NK-92 treated with Interleukin-12 subunit alpha and Interleukin-12 subunit beta, amount 100 ng/mL, for 24 hours (cell line): ENCODE measurements at regions not wholly inside any gene's neighbourhood (a gene's known extent, or its start where the extent isn't known, plus 50 kb on each side); places are given as distances from the start of the nearest gene placed in this dataset.

Experiments
- DNase-seq: peaks from one replicate; lab custom pipeline; 2025; lab: John Stamatoyannopoulos, UW

DNA sequence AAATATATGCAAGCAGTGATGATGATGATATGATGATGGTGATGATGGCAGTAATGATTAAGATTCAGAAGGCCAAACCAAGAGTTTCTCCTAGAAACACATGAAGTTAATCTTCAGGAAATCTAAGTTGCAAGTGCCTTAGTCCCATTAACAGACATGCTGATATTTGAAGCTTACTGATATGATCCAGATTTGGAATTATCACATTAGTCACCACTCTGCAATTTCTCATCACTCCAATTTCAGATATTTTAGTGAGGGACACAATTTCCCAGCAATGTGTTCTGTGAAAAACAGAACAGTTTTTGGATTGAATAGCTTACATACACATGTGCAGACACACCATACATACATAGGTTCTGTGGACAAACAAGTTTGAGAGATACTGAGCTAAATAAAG lies 411.4 kb upstream of the FAT3 start:
- no peak for DNase-seq

DNA sequence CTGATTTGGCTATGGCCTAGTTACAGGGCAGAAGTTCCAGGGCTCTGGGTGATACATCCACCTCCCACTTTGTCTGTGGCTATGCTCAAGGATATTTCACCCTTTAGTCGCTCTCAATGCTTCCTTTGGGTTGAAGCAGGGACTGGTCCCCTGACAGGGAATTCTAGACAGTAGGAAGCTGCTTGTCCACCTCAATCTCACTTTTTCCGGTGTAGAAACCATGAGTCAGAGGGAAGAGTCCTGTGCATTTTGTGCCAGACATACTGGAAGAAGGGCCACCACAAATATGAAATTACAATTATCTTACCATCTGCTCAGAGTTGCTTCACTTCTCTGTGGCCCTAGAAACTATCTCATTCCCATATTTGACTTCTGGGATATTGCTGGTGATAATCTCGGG lies 413.7 kb upstream of the FAT3 start:
- DNase-seq, result no peak

DNA sequence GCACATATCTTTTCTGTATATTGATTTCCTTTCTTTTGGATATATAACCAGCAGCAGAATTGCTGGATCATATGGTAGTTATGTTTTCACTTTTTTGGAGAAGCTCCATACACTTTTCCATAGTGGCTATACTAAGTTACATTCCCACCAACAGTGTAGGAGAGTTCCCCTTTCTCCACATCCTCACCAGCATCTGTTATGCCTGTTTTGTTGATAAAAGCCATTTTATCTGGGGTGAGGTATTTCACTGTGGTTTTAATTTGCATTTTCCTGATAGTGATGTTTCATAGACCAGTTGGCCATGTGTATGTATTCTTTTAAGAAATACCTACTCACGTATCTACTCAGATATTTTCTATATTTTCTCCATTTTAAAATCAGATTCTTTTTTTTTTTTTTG lies 419.3 kb upstream of the FAT3 start:
- no peak for DNase-seq

GRCh38 chr11:91804042-91804441 lies 420.6 kb upstream of the FAT3 start:
- no peak for DNase-seq

GRCh38 chr11:91802475-91802874 lies 422.1 kb upstream of the FAT3 start:
- no peak for DNase-seq

DNA sequence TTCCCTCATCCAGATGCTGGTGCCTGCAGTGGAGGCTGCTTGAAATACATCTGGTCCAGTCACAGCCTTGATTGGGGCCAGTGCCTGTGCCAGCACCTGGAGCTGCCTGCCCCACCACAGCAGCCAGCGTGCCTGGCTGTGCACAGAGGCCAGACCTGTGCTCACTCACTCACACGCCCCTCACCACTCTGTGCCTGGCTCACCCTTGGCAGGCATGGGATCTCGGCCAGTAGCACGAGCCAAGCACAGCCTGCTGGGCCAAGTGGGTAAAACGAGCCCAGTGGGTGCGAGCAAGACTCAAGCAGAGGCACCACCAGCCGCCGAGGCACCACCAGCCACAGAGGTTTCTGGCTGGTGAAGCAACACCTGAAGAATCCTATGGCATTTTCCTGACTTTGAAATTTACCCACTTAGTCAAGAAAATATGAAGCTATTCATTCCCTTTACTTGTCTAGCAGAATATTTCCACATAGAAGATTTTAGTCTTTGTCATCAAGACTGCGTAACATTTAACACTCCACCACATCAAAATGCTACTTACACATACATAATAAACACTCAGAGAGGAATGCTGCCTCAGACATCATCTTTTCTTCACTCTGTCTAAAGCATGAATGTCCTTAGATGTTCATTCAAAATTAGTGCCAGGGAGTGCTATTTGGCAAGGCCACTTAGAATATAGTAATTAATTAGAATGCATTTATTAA lies 424.3 kb upstream of the FAT3 start:
- no peak for DNase-seq

DNA sequence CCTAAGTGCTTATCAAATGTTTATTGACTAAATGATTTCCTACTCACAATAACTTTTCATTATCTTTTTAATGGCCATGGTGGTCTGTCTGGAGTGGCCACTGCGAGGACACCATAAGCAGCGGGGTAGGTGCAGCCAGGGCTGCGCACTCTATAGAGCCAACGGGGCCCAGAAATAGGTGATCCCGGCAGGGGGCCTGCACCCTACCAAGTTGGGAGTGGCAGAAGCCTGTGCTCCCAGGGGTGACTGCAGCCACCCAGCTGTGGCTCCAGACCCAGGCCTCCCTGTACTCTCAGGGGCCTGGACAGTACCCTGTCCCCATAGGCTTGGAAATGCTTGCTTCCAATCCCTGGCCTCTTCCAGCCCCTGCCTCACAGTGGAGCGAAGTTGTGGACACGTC lies 426.4 kb upstream of the FAT3 start:
- DNase-seq, result no peak

- DNase-seq, result no peak
Observed at GRCh38 chr11:91796999-91797398, 427.6 kb upstream of the FAT3 start.

- no peak for DNase-seq
Observed at GRCh38 chr11:91795139-91795887, 429.3 kb upstream of the FAT3 start.

DNA sequence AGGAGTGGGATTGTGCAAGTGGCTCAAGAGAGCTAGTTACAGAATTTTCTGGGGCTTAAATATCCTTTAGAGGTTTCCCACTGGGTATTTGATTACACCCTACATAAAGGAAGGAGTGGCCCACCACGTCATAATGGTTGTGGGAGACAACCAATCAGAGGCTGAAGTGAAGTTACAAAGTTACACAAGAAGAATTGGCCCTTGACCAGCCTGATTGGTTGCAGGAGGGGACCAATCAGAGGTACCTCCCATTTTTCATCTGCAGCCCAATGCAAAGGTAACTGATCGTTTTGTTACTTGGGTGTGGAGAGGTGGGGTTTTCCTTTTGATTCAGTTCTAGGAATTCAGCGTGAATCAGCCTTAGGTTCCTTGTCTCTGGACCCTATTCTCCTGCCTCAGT lies 430.5 kb upstream of the FAT3 start:
- DNase-seq, result no peak

DNA sequence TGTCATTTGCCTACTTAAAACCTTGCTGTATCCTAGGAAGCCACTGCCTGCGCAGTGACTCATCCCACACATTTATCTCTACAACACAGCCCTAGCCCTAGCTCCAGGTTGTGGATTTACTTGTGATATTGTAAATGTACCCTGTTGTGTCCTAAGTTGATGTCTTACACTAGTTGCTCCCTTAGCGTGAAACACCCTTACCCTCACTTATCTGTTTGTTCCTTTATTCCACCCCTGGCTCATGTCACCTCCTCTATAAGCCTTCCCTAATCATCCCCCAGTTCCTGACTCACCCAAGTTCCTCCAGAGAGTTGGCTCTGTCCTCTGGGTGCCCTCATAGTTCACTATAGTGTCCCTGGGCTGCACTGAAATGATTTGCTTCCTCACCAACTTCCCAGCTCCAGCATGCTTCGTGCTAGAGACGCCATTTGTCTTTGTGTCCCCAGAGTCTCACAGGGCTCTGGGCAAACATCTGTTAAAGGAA lies 431.8 kb upstream of the FAT3 start:
- no peak for DNase-seq

DNA sequence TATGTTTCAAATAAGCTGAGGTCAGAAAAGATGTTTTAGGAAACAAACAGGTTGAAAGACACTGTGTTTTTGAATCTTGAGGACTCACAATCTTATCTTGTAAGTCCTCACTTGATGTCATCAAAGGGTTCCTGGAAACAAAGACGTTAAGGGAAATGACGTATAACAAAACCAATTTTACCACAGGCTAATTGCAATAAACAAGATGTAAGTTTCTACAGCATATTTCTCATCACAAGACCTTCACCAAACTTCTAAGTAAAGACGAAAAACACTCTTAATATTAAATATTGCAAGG lies 433.5 kb upstream of the FAT3 start:
- DNase-seq, result no peak

GRCh38 chr11:91790346-91791170 lies 434.1 kb upstream of the FAT3 start:
- DNase-seq, result no peak

- no peak for DNase-seq
Observed at GRCh38 chr11:91788764-91789163, 435.9 kb upstream of the FAT3 start.

DNA sequence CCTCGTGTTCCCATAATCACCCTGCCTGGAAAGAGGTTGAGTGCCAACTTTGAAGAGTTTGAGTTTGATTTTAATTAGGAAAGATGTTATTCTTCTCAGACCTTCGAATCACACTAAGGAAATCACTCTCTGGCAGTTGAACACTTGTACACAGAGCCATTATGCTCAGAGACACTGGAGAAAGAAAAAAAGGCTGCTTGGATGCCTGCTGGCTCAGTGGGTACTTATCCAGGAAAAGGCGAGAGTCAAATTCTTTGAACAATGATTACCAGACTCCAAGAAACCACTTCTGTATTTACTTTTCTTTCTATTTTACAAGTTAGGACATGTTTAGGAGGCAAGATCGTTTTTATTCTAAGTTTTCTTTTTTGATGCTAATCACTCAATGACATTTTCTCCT lies 438.5 kb upstream of the FAT3 start:
- no peak for DNase-seq

DNA sequence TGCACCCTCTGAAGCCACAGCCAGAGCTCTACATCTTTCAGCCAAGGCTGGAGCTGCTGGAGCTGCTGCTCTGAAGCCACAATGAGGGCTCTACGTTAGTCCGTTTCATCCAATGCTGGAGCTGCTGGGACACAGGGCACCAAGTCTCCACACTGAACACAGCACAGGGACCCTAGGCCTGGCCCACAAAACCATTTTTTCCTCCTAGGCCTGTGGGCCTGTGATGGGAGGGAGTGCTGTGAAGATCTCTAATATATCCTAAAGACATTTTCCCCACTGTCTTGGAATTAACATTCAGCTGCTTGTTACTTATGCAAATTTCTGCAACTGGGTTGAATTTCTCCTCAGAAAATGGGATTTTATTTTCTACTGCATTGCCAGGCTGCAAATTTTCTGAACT lies 441.4 kb upstream of the FAT3 start:
- DNase-seq, result no peak

GRCh38 chr11:91778758-91779157 lies 445.9 kb upstream of the FAT3 start:
- no peak for DNase-seq

DNA sequence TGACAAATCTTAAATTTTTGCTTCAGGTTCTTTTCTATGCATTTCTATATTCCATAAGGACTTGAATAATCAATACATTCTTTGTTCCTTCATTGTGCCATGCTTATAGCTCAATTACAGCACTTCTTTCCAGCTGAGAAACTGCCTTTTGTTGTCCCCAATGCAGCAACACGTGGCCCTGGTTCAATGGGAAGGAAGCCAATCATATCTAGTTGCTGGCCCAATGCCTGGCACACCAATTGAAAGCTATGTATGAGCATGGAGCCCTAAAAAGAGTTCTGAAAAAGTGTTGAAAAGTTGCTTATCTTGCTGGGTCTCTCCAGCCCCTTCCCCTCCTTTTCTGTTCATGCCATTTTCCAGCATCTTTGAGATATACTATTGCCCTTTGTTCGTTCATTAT lies 448.0 kb upstream of the FAT3 start:
- no peak for DNase-seq

DNA sequence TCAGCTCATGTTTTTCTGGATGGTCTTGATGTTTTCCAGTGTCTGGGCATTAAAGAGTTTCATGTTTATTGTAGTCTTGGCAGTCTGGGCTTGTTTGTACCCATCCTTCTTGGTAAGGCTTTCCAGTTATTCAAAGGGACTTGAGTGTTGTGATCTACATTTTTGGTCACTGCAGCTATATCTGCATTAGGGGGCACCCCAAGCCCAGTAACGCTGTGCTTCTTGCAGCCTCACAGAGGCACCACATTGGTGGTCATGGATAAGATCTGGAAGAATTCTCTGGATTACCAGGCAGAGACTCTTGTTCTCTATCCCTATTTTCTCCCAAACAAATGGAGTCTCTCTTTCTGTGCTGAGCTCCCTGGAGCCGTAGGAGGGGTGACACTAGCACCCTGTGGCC lies 451.5 kb upstream of the FAT3 start:
- no peak for DNase-seq

DNA sequence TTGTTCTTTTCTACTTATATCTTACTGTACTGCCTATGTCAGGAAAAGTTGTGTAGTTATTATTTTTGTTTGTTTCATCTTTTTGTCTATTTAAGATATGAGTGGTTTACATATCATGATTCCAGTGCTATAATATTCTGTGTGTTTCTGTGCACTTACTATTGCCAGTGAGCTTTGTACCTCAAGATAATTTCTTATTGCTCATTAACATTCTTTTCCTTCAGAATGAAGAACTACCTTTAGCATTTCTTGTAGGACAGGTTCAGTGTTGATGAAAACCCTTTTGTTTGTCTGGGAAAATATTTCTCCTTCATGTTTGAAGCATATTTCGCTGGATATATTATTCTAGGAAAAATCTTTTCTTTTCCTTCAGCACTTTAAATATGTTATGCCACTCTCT lies 452.7 kb upstream of the FAT3 start:
- no peak for DNase-seq

DNA sequence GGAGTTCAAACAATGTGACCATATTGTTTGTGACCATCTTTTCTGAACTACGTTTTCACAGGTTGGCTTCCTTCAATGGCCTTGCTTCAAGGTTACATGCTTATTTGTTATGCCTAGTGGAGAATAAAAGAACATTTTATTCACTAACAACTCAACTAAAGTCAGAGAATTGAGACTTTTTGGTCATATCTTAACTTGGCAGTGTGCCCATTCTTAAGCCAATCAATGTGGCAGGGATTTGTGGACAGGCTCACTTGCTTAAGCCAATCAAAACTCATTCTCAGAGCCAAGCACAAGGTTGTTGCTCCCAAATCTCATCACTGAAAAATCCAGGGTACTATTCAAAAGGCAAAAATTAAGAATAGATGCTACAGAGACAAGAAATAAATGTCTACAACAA lies 455.8 kb upstream of the FAT3 start:
- no peak for DNase-seq

- no peak for DNase-seq
Observed at GRCh38 chr11:91763331-91763730, 461.3 kb upstream of the FAT3 start.

DNA sequence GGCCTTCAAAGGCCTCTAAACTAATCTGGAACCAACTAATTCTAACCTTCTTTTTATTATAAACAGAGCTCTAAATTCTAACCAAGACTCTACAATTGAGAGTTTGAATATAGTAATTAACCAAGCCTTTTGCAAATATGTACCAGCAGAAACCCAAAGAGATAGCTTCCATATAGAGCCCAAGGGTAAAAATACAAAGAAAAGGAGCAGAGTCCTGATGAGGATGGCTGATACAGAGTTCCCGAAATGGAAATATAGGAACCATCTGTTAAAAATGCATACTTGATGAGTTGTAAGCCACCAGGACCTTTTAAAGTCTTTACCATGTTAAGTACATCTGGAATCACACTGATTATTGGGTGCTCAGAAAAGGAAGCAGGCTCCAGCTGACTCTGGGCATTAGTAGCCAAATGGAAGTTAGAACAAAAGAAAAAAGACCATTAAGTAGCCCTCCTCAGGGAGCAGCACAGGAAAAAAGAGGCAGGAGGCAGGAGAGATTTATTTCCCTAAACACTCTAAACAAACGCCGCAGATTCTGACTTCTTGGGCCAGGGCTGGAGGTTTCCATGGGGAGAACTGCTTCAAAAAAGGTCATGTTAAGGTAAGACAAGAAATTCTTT lies 463.1 kb upstream of the FAT3 start:
- DNase-seq, result no peak
